DMS114 treated with DMSO at 0.1 percent for 48 hours (cell line): ENCODE measurements at regions not wholly inside any gene's neighbourhood (a gene's known extent, or its start where the extent isn't known, plus 50 kb on each side); places are given as distances from the start of the nearest gene placed in this dataset.
"Not testable (repeated sequence)": the region's sequence is repeated elsewhere in the genome, so short reads cannot be mapped to it uniquely, and the experiment has no call there.

Experiments used
- DNase-seq: peaks from one replicate; lab custom pipeline; 2025; ENCODE audit not compliant: unreplicated experiment; lab: John Stamatoyannopoulos, UW

DNA sequence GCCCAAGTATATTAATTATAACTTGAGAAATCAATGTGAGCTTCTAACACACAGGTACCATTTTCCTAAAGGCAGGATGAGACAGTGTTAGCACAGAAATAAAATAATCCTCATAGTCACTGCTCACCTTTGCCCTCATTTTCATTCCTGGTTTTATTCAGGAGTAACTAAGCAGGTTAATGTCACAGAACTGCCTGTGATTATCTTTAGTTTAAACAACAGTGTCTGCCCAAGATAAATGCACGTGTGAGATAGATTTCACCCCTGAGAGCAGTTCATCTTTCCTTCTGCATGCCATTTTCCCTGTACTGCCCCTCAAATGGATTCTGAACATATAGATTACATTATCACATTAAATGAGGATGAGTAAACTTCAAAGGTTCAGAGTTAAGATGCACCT lies 250.7 kb downstream of the RMST start:
- no peak for DNase-seq

DNA sequence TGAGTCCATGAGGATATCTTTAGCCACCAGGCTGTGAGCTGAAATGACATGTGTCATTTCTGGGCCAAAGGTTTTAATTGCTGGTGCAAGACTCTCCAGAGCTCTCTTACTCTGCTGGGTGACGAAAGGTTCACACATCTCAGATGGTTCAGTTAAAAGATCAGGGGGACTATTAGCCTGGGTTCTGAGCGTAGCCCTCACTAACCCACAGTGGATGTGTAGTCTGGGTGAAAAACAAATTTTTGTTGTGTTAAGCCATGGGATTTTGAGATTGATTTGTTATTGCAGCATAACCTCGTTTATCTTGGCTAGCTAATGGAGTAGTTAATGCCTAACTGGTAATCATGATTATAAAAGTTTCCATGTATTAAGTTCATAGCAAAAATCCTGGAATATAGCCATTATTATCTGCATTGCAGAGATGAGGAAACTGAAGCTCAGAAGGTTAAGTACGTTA lies 251.5 kb downstream of the RMST start:
- DNase-seq, result no peak

DNA sequence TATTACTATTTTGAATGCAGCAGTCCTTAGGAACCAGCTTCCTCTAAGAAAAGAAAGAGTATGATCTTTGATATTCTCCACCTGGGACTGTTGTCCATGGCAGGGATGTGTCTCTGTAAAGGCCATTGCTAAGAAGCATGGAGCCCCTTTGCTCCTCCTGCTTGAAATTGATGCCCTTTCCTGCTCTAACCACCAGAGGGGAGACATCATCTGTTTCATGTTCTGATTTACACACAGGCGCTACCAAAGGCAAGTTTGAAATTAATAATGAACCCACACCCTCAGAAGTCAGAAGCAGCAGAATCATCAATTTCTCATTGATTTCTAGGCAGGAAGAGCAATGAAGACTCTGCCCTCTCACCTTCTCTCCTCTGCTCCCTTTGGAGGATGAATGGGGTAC lies 253.8 kb downstream of the RMST start:
- DNase-seq, result no peak

DNA sequence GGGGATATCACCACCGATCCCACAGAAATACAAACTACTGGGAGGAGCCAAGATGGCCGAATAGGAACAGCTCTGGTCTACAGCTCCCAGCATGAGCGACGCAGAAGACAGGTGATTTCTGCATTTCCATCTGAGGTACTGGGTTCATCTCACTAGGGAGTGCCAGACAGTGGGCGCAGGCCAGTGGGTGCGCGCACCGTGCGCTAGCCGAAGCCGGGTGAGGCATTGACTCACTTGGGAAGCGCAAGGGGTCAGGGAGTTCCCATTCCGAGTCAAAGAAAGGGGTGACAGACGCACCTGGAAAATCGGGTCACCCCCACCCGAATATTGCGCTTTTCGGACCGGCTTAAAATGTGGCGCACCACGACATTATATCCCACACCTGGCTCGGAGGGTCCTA lies 261.2 kb downstream of the RMST start:
- not testable (repeated sequence) for DNase-seq

DNA sequence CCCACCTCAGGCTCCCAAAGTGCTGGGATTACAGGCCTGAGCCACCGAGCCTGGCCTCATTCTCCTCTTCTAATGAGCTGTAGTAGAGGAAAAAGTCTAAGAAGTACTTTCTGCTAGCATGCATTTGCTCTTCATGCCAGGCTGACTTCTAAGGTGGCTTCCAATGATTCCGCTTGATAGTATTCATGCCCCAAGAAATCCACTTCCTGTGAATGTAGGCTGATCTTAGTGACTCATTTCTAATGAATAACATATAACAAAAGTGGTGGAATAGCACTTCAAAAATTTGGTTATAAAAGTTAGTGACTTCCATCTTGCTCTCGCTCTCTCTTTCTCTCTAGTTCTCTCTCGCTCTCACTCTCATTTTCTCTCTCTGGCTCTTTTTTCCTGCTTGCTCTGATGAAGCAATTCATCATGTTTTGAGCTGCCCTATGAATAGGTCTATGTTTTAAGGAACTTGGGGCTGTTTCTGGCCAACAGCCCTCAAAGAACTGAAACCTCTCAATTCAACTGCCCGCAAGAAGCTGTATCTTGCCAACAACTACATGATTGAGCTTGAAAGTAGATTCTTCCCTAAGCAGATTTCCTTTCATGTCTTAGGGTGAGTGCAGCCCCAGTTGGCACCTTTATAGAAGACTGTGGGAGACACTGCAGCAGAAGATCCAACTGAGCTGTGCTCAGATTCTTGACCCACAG lies 282.9 kb downstream of the RMST start:
- DNase-seq, result no peak

DNA sequence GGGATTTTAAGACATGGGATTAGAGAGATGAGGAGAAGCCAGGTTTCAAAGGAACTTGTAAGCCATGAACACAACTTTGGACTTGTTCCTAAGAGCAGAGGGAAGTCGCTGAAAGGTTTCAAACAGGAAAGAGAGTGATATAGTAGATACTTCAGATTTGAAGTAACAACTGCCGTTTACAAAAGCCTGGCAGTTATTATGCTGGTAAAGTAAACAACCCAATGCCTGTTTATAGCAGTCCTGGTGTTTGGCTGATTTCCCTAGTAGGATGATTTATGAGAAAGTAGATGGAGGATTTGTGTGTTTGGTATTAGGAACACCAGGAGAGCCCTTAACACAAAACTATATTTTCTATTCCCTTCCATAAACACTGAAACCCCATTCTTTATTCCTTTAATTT lies 285.7 kb downstream of the RMST start:
- DNase-seq, result no peak

DNA sequence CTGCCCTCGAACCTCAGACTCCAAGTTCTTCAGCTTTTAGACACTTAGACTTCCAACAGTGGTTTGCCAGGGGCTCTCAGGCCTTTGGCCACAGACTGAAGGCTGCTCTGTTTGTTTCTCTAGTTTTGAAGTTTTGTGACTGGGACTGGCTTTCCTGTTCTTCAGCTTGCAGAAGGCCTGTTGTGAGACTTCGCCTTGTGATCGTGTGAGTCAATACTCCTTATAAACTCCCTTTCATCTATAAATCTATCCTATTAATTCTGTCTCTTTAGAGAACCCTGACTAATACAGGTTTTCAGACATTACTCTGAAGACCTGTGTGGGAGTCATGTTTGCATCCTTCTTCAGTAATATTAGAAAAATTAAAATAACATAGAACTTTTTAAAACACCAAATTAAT lies 289.1 kb downstream of the RMST start:
- DNase-seq, result no peak

DNA sequence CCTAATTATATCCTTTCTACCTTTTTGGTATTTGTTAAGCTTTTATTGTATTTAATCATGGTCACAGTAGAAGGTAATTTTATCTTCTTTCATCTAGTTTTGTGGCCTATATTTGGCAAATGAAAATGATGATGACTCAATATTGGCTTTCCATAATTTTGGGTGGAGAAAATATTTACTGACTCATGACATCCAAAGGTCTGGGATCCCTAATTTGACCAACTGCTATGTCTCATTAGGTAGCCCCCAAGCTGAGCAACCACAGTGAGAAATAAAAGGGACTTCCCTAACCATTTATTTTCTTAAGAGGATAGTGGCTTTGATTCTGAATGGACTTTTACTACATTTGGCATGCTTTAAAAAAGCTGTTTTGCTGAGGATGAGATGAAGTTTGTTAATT lies 289.5 kb downstream of the RMST start:
- no peak for DNase-seq

DNA sequence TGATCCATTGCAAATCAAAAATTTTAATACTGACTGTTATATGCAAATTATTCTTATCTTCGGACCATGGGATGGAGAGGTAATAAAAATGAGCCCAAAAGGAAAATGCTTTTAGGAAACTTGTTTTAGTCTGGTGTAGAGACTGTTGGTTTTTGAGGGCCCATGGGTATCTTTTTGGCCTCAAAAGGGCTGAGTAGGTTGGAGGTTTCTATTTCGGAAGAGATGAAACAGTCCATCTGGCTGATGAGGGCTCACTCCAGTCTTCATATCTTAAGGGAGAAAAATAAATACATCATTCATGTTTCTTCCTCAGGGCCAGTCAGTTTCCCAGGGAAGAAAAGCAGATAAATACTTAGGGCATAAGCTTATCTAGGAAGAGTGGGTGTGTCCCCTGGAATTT lies 290.7 kb downstream of the RMST start:
- no peak for DNase-seq

DNA sequence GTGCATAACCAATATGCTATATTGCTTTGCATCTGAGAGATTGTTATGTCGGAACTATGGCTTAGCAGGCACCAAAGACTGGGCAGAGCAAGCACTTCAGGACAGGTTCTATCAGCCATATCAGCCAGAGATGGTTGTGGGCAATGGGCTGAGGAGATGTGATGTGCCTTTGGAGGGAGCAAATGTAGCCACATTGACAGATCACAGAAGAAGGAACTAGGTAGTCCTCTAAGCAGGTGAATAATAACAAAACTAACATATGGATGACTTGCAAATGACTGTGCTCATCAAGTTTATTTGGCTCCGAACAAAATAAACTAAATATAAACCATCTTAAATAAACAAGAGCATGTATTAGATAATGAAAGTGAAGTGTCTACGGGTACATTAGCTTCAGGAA lies 291.7 kb downstream of the RMST start:
- DNase-seq, result no peak

DNA sequence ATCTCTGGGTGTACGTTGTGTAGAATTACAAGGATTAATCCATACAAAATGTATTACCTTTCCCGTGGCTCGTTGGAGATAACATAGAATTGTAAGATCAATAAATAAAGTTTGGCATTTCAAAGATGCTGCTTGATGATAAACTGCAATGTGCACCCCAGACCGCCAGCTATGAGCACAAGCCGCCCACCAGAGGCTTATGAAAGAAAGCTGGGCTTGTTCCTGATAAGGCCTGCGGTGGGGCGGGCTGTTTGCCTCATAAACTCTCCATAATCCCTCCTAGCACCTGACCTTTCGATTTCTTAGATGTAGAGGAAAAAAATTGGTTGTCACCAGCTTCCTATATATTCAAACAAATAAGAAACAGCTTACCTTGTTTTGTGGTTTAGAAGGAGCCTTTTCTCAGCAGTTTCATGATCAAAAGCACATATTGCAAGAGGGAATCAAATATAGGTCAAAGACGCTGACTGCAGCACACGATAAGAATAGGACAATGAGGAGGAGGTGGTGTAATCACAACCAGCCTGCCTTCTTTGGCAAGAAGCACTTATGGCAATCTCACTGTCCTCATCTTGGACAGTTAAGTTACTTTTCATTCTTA lies 293.6 kb downstream of the RMST start:
- DNase-seq, result no peak

DNA sequence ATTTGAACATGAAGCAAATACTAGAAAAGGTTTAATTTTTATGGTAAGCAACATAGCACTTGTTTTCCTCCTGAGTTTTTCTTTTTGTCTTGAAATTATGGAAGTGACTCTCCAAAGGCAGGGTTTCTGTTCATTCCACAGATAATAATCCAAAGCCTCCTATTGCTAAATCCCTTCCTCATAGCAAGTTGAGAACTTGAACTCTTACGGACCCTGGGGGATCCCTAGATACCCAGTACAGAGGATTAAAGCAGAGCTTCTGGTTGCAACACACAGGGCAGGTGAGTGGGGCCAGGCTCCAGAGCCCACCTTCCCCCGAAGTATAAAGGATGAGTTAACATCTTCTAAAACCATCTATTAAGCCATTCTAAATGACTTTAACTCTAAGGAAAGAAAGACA lies 294.1 kb downstream of the RMST start:
- no peak for DNase-seq

DNA sequence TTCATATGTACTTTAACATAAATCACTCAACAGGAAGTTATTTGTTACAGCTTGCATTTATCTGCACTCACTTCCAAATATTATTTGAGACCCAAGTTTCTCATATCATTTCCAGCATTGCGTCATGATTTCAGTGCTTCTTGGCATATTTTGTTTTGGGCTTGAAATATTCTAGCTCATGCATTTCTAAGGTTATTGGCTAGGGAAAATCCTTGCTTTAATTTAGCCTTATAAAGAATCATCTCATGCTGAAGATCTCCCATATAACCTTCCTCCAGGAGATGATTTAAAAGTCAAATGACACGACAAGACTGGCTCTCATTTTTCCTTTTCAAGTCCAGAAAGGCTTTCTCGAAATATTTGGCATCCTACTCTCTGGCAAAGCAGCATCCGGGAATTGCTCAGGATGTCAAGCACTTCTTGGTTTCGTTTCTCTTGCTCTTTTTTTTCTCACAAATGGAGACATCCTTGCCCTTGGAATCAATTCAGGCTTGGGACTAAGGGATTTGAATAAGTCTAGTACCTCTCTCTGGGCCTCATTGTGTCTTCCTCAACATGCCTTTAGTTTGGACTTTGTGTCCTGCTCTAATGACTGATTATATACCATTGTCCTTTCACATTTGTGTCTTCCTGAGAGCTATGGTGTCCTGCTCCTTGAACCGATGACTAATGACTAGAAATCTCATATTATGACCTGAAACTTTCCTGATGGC lies 295.0 kb downstream of the RMST start:
- DNase-seq, result no peak

DNA sequence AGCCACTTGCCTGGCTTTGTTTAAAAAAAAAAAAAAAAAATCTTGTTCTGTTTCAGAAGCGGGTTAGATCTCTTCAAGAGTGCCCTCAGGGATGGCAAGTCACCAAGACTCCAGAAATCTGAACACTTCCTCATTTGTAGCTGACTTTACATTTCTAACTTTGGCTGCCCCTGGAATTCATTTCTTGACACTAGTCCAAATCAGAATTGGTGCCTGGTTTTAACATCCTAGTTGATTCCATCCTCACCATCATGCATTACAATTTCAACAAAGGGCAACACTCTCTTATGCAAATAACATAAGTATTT lies 295.5 kb downstream of the RMST start:
- DNase-seq, result no peak

DNA sequence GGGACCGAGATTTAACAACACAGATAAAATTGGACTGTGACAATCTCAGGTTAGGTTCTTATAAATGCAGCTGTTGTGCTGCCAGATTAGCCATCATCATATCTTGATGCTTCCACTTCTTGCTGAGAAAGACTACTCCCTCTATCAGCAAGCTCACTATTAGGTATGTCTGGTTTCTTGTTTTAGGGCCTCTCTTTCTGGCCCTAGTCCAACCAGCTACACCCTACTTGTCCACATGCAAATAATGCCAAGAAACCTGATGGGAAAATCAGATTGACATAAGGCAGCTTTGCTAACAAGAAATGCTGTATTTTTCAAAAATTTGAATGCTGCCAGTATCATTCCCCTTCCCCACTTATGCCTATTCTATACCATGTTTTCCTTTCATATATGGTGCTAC lies 296.0 kb downstream of the RMST start:
- no peak for DNase-seq

DNA sequence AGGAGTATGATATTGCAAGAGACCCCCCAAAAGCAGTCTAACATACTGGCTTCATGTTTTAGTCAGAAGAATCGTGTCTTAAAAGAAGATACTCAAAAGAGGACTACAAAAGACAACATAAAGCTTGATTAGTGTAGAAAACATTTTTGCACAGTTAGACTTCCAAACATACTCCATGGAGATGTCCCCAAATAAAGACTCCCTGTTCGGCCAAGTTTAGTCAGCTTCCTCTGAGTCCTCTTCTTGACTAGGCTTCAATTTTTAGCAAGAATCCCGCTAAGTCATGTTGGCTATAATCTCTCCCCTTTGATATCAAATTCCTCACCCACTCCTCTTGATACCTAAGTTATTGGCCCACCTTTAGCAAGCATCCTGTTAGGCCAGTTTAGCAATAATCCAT lies 298.0 kb downstream of the RMST start:
- no peak for DNase-seq

DNA sequence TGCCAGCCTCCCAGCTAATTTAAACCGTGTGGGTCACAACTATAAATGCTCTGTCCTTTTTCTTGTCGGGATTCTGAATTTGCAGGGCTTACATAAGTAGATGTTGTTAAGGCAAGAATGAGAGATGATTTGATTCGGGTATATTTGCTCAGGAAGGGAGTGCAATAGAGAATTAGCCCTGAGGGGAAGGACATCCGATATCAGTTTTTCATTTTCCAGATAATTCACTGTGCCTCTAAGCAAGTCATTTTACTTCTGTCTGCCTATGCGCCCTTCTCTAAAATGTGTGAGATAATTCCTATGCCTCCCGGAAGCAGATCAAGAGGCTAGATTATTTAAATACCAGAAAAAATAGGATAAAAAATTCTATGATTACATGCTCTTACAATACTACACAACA lies 300.5 kb downstream of the RMST start:
- DNase-seq, result no peak

DNA sequence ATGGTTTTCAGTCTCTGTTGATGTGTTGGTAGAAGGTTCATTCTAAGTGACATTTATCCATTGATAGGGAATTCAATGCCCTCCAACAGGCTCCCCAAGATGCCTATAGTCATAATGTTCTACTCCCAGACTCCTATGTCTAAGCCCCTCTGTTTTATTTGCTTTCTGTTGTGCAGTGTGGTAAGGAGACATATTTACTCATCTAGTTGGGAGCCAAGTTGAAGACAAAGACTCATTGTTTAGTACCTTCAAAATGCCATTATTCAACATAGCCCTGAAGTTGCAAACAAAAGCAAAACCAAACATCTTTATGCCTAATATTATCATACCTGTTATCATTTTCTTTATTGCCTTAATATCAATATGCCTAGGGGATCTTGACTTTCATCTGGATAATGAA lies 302.1 kb downstream of the RMST start:
- no peak for DNase-seq

DNA sequence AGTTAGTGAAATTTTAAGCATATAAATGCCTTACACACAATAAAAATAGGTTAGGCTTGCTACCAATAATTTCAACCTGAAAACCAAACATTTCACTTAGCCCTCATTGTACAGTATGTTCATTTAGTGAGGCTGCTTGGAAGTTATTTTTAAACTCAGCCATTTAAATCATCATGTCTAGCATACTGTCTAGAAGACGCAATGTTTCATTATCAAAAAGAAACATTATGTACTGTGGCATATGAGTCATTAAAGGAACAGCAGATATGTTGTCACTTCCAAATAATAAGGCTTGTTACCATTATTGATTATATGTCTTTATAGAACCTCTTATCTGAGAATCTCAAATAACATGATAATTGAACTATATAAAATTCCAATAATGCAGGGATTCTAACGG lies 304.7 kb downstream of the RMST start:
- DNase-seq, result no peak

DNA sequence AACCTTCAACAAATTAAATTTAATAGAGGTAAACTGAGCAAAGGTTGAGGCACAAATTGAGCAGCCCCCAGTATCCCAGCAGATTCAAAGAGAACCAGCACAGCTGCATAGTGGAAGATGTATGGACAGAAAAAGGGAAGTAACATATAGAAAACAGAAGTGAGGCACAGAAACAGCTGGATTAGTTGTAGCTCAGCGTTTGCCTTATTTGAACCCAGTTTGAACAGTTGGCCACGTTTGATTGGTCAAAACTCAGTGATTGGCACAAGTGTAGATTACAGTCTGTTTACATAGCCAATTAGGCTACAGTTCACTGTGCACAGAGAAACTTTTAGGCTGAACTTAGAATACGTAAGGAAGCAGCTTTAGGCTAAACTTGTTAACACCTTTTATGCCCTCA lies 315.5 kb downstream of the RMST start:
- DNase-seq, result no peak

DNA sequence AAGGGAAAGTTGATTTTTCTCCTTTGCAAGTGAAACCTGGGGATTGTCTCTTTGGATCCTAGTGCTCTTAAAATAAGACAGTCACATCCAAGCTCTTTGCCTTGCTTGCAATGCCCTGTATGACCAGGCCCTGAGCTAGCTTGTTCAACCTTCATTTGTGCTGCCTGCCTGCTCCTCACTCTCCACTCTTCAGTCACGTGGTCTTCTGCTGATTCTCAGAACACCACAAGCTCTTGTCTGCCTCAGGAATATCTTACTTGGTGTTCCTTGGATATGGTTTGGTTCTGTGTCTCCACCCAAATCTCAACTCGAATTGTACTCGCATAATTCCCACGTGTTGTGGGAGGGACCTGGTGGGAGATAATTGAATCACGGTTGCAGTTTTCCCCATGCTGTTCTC lies 318.7 kb downstream of the RMST start:
- DNase-seq, result no peak

DNA sequence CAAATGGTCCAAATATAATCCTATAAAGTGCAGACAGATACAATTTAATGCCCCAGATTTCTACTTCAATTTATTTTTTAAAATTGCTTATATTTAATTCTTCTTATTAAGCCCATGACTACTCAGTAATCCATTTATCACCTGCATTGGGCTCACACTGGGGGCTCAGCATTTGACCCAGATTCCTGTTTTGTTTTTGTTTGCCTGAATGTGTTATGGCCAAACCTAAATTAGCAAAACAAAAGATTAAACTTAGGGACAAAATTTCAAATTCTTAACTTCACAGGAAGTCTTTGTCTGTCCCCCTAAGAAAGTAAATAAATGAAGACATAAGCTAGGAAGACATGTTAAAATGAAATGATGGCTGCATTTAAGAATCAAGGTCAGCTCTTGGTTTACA lies 322.3 kb downstream of the RMST start:
- no peak for DNase-seq

DNA sequence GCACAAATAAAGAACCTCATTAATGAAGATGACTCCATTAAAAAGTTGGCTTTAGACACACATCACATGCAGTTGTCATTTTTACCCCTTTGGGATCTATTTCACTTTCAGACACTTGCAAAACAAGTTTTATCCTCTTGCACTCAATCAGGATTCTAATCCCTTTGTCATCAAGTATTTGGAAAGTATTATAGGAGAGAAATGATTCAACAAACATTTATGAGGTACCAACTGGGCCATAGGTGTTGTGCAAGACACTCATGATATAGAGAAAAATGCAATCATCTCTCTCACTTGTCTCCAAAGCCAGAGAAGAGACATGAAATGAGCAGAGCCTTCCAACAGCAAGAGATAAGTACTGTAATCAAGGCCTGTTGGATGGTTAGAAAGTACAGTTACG lies 327.7 kb downstream of the RMST start:
- DNase-seq, result no peak
